ENCODE measurements at regions not wholly inside any gene's neighbourhood (a gene's known extent, or its start where the extent isn't known, plus 50 kb on each side); places are given as distances from the start of the nearest gene placed in this dataset.

- Histone ChIP-seq H3K9me3 (ENCODE audit: control insufficient read depth, insufficient read depth, low read length) (no peaks in the 10 kb centered on the region; the same call in 1 of the 2 replicates), H3K27ac (ENCODE audit: low read depth, low read length) (no peak overlapping the region), H3K27me3 (ENCODE audit: control insufficient read depth, insufficient read depth, low read length) (no peaks in the 10 kb centered on the region), H3K4me3 (ENCODE audit: low read depth, low read length) (no peak overlapping the region)
- TF ChIP-seq CTCF (IDR thresholded peaks at IDR 0.05; ENCODE audit: low read depth, low read length) = no peak
- ChIA-PET CTCF (no interaction called here), POLR2A (no interaction called here)
- DNase-seq (ENCODE audit: low read depth, low spot score) = no peak
These were observed 383.4 kb upstream of the CDH2 start for GRCh38 chr18:28560331-28560730.

- DNase-seq (ENCODE audit: low read depth, low spot score) = no peak
- ChIA-PET POLR2A (interaction anchor here (0.6 kb wide), 1 partner anchor 952 kb away, joined by 3 read pairs; no protein-coding TSS in a partner anchor), CTCF (no interaction called here)
- H3K27me3 ChIP-seq (ENCODE audit: control insufficient read depth, insufficient read depth, low read length) = no peaks in the 10 kb centered on the region
- no peak for TF ChIP-seq CTCF (IDR thresholded peaks at IDR 0.05; ENCODE audit: low read depth, low read length)
- no peak overlapping the region for H3K27ac ChIP-seq (ENCODE audit: low read depth, low read length)
- no peak overlapping the region for H3K4me3 ChIP-seq (ENCODE audit: low read depth, low read length)
- H3K9me3 ChIP-seq (ENCODE audit: control insufficient read depth, insufficient read depth, low read length) = no peaks in the 10 kb centered on the region; the same call in 1 of the 2 replicates
These were observed 382.6 kb upstream of the CDH2 start for GRCh38 chr18:28559511-28559910.

- no peak for DNase-seq (ENCODE audit: low read depth, low spot score)
- POLR2A ChIA-PET = no interaction called here
- Histone ChIP-seq H3K27ac (ENCODE audit: low read depth, low read length) (no peak overlapping the region), H3K4me3 (ENCODE audit: low read depth, low read length) (no peak overlapping the region), H3K27me3 (ENCODE audit: control insufficient read depth, insufficient read depth, low read length) (no peaks in the 10 kb centered on the region), H3K9me3 (ENCODE audit: control insufficient read depth, insufficient read depth, low read length) (no peaks in the 10 kb centered on the region)
- CTCF ChIA-PET = no interaction called here
- TF ChIP-seq CTCF (IDR thresholded peaks at IDR 0.05; ENCODE audit: low read depth, low read length) = no peak
These were observed 365.0 kb upstream of the CDH2 start for GRCh38 chr18:28541934-28542333.

GRCh38 chr18:28541276-28541930 lies 364.5 kb upstream of the CDH2 start:
- no peaks in the 10 kb centered on the region for H3K9me3 ChIP-seq (ENCODE audit: control insufficient read depth, insufficient read depth, low read length)
- no peaks in the 10 kb centered on the region for H3K27me3 ChIP-seq (ENCODE audit: control insufficient read depth, insufficient read depth, low read length)
- no peak overlapping the region for H3K4me3 ChIP-seq (ENCODE audit: low read depth, low read length)
- DNase-seq (ENCODE audit: low read depth, low spot score) = no peak
- CTCF ChIA-PET = no interaction called here
- no peak overlapping the region for H3K27ac ChIP-seq (ENCODE audit: low read depth, low read length)
- POLR2A ChIA-PET = no interaction called here
- no peak for TF ChIP-seq CTCF (IDR thresholded peaks at IDR 0.05; ENCODE audit: low read depth, low read length)

- Histone ChIP-seq H3K27ac (ENCODE audit: low read depth, low read length) (no peak overlapping the region), H3K4me3 (ENCODE audit: low read depth, low read length) (no peak overlapping the region), H3K9me3 (ENCODE audit: control insufficient read depth, insufficient read depth, low read length) (no peaks in the 10 kb centered on the region), H3K27me3 (ENCODE audit: control insufficient read depth, insufficient read depth, low read length) (no peaks in the 10 kb centered on the region)
- ChIA-PET CTCF (no interaction called here), POLR2A (no interaction called here)
- no peak for TF ChIP-seq CTCF (IDR thresholded peaks at IDR 0.05; ENCODE audit: low read depth, low read length)
- no peak for DNase-seq (ENCODE audit: low read depth, low spot score)
These were observed 352.7 kb upstream of the CDH2 start for GRCh38 chr18:28529644-28530043.

All from AG04450 (cell line).